T-cell (primary cell): ENCODE measurements at regions not wholly inside any gene's neighbourhood (a gene's known extent, or its start where the extent isn't known, plus 50 kb on each side); places are given as distances from the start of the nearest gene placed in this dataset.

ENCODE experiments used
- ATAC-seq, 4 experiments: fragments of 200-7000 bp in 3 of 4; fragments of 150-1000 bp in 1 of 4; cut with Tn5 transposase; replicated peaks in 1 of 4; 1 replicate in 3 of 4; 2 replicates in 1 of 4; pipeline ENCODE4 v1.10.0; 2021; ENCODE audit warnings: moderate library complexity in 3 of 4, mild to moderate bottlenecking in 2 of 4, moderate number of reproducible peaks in 1 of 4
- CTCF ChIA-PET, 2 donors: fragments of 300-600 bp; sonication (Branson Sonifier 250); formaldehyde crosslinking; loops; one replicate each; lab custom pipeline; 2022; ENCODE audit warnings: antibody characterized with exemption in 2 of 2; lab: Charles Lee
- POLR2A ChIA-PET, 2 donors: fragments of 300-600 bp; sonication (Branson Sonifier 250); formaldehyde crosslinking; loops; one replicate each; lab custom pipeline; 2022; ENCODE audit warnings: antibody characterized with exemption in 2 of 2; lab: Charles Lee
- DNase-seq, 35 experiments: peaks; one replicate each; pipeline versions ENCODE4 v3.0.0 to v3.0.0-alpha.2; 2013 to 2023
- H3K27ac ChIP-seq: one replicate; pipeline ENCODE4 v1.5.1; 2013; ENCODE audit warnings: low read length
- H3K27me3 ChIP-seq, 2 experiments: replicated peaks in 1 of 2; 1 replicate in 1 of 2; 2 replicates in 1 of 2; pipeline versions ENCODE4 v1.6.1 to v1.7.0; 2013; ENCODE audit warnings: low read length in 1 of 2, mixed read lengths in 1 of 2; ENCODE audit not compliant: control insufficient read depth in 2 of 2, insufficient read depth in 2 of 2; ENCODE audit errors: extremely low read depth in 1 of 2
- H3K36me3 ChIP-seq, 2 donors: 1 replicate in 1 of 2; 2 replicates in 1 of 2; pipeline versions ENCODE4 v1.6.1 to v1.7.0; 2013; ENCODE audit warnings: low read length in 1 of 2; ENCODE audit not compliant: control insufficient read depth in 2 of 2, insufficient read depth in 1 of 2; ENCODE audit errors: extremely low read depth in 1 of 2
- H3K4me1 ChIP-seq, 2 experiments: 1 replicate in 1 of 2; 2 replicates in 1 of 2; pipeline versions ENCODE4 v1.6.1 to v1.7.0; 2013; ENCODE audit warnings: low read length in 2 of 2, mixed read lengths in 1 of 2; ENCODE audit not compliant: insufficient read depth in 2 of 2, control insufficient read depth in 1 of 2; ENCODE audit errors: extremely low read depth in 1 of 2
- H3K4me3 ChIP-seq, 2 donors: 1 replicate in 1 of 2; 2 replicates in 1 of 2; pipeline versions ENCODE4 v1.5.1 to v1.7.0; 2013; ENCODE audit warnings: mild to moderate bottlenecking in 2 of 2, low read length in 1 of 2, moderate library complexity in 1 of 2; ENCODE audit not compliant: control insufficient read depth in 1 of 2; ENCODE audit errors: extremely low read depth in 1 of 2
- H3K9me3 ChIP-seq: 2 replicates; pipeline ENCODE4 v1.7.0; 2013
- H3K27ac Mint-ChIP-seq, 2 donors: one replicate each; pipeline ENCODE4 v1.8.0; 2020 to 2021; ENCODE audit warnings: mild to moderate bottlenecking in 2 of 2, mixed read lengths in 2 of 2
- H3K27me3 Mint-ChIP-seq, 2 donors: one replicate each; pipeline ENCODE4 v1.8.0; 2021 to 2022; ENCODE audit warnings: mixed read lengths in 2 of 2
- H3K36me3 Mint-ChIP-seq: one replicate; pipeline ENCODE4 v1.8.0; 2021; ENCODE audit warnings: mixed read lengths
- H3K4me1 Mint-ChIP-seq, 3 donors: one replicate each; pipeline ENCODE4 v1.8.0; 2020 to 2022; ENCODE audit warnings: mixed read lengths in 3 of 3, mild to moderate bottlenecking in 1 of 3
- H3K4me3 Mint-ChIP-seq, 3 donors: one replicate each; pipeline ENCODE4 v1.8.0; 2020 to 2022; ENCODE audit warnings: mild to moderate bottlenecking in 3 of 3, mixed read lengths in 3 of 3, moderate library complexity in 3 of 3
- H3K9me3 Mint-ChIP-seq, 3 donors: one replicate each; pipeline ENCODE4 v1.8.0; 2020 to 2022; ENCODE audit warnings: mixed read lengths in 3 of 3
- WGBS: methylation state at CpG from one replicate; pipeline ENCODE4 v1.1.5; 2013; ENCODE audit warnings: missing lambda C conversion rate; ENCODE audit not compliant: insufficient coverage; 5-methylcytosine and 5-hydroxymethylcytosine counted together

GRCh38 chr7:33706771-33707200 is 198.6 kb upstream of the BMPER start:
- Histone ChIP-seq H3K27me3 (no peaks in the 10 kb centered on the region), H3K9me3 (no peaks in the 10 kb centered on the region), H3K36me3 (no peaks in the 10 kb centered on the region), H3K4me3 (no peak overlapping the region), H3K4me1 (peaks cover 0 to 15% of the 10 kb centered on the region in 2 experiments), H3K27ac (no peak overlapping the region)
- CTCF ChIA-PET = no interaction called here
- DNase-seq (no peak), ATAC-seq (no peak)
- no peaks in the 10 kb centered on the region for H3K27me3 Mint-ChIP-seq
- H3K4me3 Mint-ChIP-seq = no peak overlapping the region
- WGBS = 81% methylated on average over 4 of the region's 5 CpGs
- no peak overlapping the region for H3K27ac Mint-ChIP-seq
- POLR2A ChIA-PET = no interaction called here
- H3K9me3 Mint-ChIP-seq = peaks cover 6 to 17% (median 10%) of the 10 kb centered on the region in 3 donors
- H3K4me1 Mint-ChIP-seq = peaks cover 0 to 3% (median 0%) of the 10 kb centered on the region in 3 donors
- peaks cover 11% of the 10 kb centered on the region for H3K36me3 Mint-ChIP-seq

- Mint-ChIP-seq H3K4me1 (peaks cover 0 to 3% (median 0%) of the 10 kb centered on the region in 3 donors), H3K4me3 (no peak overlapping the region), H3K36me3 (peaks cover 4% of the 10 kb centered on the region), H3K27ac (no peak overlapping the region), H3K9me3 (peaks cover 0 to 10% (median 3%) of the 10 kb centered on the region in 3 donors), H3K27me3 (no peaks in the 10 kb centered on the region)
- no peaks in the 10 kb centered on the region for H3K27me3 ChIP-seq
- H3K36me3 ChIP-seq = no peaks in the 10 kb centered on the region
- POLR2A ChIA-PET = no interaction called here
- peak in 11 of 35 experiments; percentile 2 to 42 (median 11) for DNase-seq
- 54% methylated on average over 2 of the region's 2 CpGs for WGBS
- ATAC-seq = no peak
- H3K4me1 ChIP-seq = peaks cover 0 to 15% of the 10 kb centered on the region in 2 experiments
- CTCF ChIA-PET = no interaction called here
- H3K4me3 ChIP-seq = no peak overlapping the region
- H3K27ac ChIP-seq = no peak overlapping the region
- H3K9me3 ChIP-seq = no peaks in the 10 kb centered on the region
Measured at GRCh38 chr7:33707427-33707826, 197.9 kb upstream of the BMPER start.

- H3K27me3 ChIP-seq = no peaks in the 10 kb centered on the region
- no peaks in the 10 kb centered on the region for H3K36me3 ChIP-seq
- Mint-ChIP-seq H3K4me3 (no peak overlapping the region), H3K27me3 (no peaks in the 10 kb centered on the region), H3K27ac (no peak overlapping the region), H3K36me3 (peaks cover 6% of the 10 kb centered on the region), H3K4me1 (peaks cover 0 to 2% (median 0%) of the 10 kb centered on the region in 3 donors), H3K9me3 (no peaks in the 10 kb centered on the region)
- H3K4me3 ChIP-seq = no peak overlapping the region
- H3K9me3 ChIP-seq = no peaks in the 10 kb centered on the region
- ATAC-seq (no peak), DNase-seq (no peak)
- ChIA-PET POLR2A (no interaction called here), CTCF (no interaction called here)
- H3K27ac ChIP-seq = no peak overlapping the region
- peaks cover 0 to 2% of the 10 kb centered on the region in 2 experiments for H3K4me1 ChIP-seq
Measured at GRCh38 chr7:33710608-33711007, 194.7 kb upstream of the BMPER start.

DNA sequence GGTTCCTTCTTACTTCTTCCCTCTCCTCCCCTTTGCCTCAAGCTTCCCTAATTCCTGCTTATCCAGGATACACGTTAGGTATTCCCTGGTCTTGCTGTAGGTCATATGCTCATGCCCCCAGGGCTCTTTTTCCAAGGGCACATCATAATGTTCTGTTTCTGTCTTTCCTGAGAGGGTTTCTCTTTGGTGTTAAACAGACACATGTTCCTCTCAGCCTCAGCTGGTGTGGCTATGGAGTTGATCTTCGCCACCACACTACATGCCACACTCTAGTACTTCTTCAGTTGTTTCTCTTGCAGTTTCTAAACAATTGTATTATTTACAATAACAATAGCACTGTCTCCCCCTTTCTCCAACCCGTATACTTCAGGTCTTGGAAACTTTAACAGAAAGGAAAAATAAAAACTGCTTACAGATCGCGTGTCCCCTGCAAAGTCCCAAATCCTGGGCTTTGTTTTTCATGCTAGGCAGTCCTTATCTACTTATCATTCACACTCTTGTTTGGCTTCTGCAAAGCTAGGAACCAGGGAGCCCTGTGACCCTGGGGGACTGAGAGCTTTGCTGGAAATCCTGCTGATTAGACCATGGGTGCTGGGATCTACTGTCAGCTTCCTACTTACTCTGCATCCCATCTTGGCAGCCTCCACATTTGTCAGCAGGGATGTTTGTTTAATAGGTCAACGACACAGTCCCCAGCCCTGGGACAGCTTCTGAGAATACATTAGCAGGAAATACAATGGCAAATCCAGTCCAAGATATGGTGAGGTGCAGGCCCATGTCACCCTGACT is 193.9 kb upstream of the BMPER start:
- no peak for DNase-seq
- ChIA-PET CTCF (no interaction called here), POLR2A (no interaction called here)
- no peaks in the 10 kb centered on the region for H3K27me3 ChIP-seq
- H3K27ac ChIP-seq = no peak overlapping the region
- no peaks in the 10 kb centered on the region for H3K36me3 ChIP-seq
- 85% methylated on average over 4 of the region's 6 CpGs for WGBS
- Mint-ChIP-seq H3K9me3 (no peaks in the 10 kb centered on the region), H3K4me1 (no peaks in the 10 kb centered on the region), H3K36me3 (peaks cover 6% of the 10 kb centered on the region), H3K27ac (no peak overlapping the region), H3K27me3 (no peaks in the 10 kb centered on the region), H3K4me3 (no peak overlapping the region)
- H3K9me3 ChIP-seq = no peaks in the 10 kb centered on the region
- no peaks in the 10 kb centered on the region for H3K4me1 ChIP-seq
- ATAC-seq = no peak
- no peak overlapping the region for H3K4me3 ChIP-seq

DNA sequence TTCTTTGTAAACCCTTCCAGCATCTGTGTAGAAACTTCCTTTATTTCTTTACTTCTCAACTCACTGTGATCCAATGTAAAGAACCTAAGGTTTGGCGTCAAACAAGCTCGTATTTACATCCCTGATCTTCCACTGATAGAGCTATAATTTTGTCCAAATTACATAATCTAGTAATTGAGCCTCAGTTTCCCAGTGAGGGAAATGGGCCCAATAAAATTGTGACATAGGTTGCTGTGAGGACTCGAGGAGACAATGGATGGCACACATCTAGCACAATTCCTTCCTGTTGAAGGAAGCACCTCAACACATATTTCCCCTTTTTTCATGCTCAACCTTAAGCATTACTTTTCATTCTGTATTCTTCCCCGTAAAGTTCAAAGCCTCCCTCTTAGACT is 193.3 kb upstream of the BMPER start:
- CTCF ChIA-PET = no interaction called here
- H3K4me1 Mint-ChIP-seq = no peaks in the 10 kb centered on the region
- POLR2A ChIA-PET = no interaction called here

GRCh38 chr7:33714208-33714607 is 191.1 kb upstream of the BMPER start:
- no peak for ATAC-seq
- H3K27me3 ChIP-seq = no peaks in the 10 kb centered on the region
- Mint-ChIP-seq H3K4me3 (no peak overlapping the region), H3K9me3 (no peaks in the 10 kb centered on the region), H3K27ac (no peak overlapping the region), H3K36me3 (peaks cover 6% of the 10 kb centered on the region), H3K27me3 (no peaks in the 10 kb centered on the region), H3K4me1 (no peaks in the 10 kb centered on the region)
- ChIA-PET CTCF (no interaction called here), POLR2A (no interaction called here)
- 97% methylated on average over 4 of the region's 5 CpGs for WGBS
- DNase-seq = no peak
- no peak overlapping the region for H3K27ac ChIP-seq
- H3K9me3 ChIP-seq = no peaks in the 10 kb centered on the region
- no peaks in the 10 kb centered on the region for H3K4me1 ChIP-seq
- H3K4me3 ChIP-seq = no peak overlapping the region
- no peaks in the 10 kb centered on the region for H3K36me3 ChIP-seq

More for the DNA sequence above, 193.3 kb upstream of the BMPER start:
- H3K4me3 ChIP-seq = no peak overlapping the region
- ATAC-seq = no peak
- no peaks in the 10 kb centered on the region for H3K36me3 ChIP-seq
- no peak overlapping the region for H3K27ac ChIP-seq
- no peak overlapping the region for H3K27ac Mint-ChIP-seq
- H3K27me3 ChIP-seq = no peaks in the 10 kb centered on the region
- H3K4me1 ChIP-seq = no peaks in the 10 kb centered on the region
- no peak for DNase-seq
- no peak overlapping the region for H3K4me3 Mint-ChIP-seq
- H3K27me3 Mint-ChIP-seq = no peaks in the 10 kb centered on the region
- H3K36me3 Mint-ChIP-seq = peaks cover 6% of the 10 kb centered on the region
- H3K9me3 ChIP-seq = no peaks in the 10 kb centered on the region
- no CpG with 5 or more reads among the region's 4 CpGs for WGBS
- H3K9me3 Mint-ChIP-seq = no peaks in the 10 kb centered on the region
